Neural crest cell (in vitro differentiated cells): ENCODE measurements at regions not wholly inside any gene's neighbourhood (a gene's known extent, or its start where the extent isn't known, plus 50 kb on each side); places are given as distances from the start of the nearest gene placed in this dataset.

Source experiments
- DNase-seq: peaks from one replicate; pipeline ENCODE4 v3.0.0; 2021; ENCODE audit warnings: low read depth, mixed read lengths, low spot score
- H3K27ac Mint-ChIP-seq: one replicate; pipeline ENCODE4 v1.8.0; 2021; ENCODE audit warnings: mild to moderate bottlenecking, mixed read lengths; ENCODE audit not compliant: unreplicated experiment
- H3K27me3 Mint-ChIP-seq: 2 replicates; pipeline ENCODE4 v1.8.0; 2021; ENCODE audit warnings: low read depth, mild to moderate bottlenecking, mixed read lengths
- H3K36me3 Mint-ChIP-seq: 2 replicates; pipeline ENCODE4 v1.8.0; 2021; ENCODE audit warnings: low read depth, mild to moderate bottlenecking, mixed read lengths
- H3K4me1 Mint-ChIP-seq: 2 replicates; pipeline ENCODE4 v1.8.0; 2021; ENCODE audit warnings: mixed read lengths
- H3K4me3 Mint-ChIP-seq: one replicate; pipeline ENCODE4 v1.8.0; 2021; ENCODE audit warnings: mild to moderate bottlenecking, mixed read lengths
- H3K9me3 Mint-ChIP-seq: 2 replicates; pipeline ENCODE4 v1.8.0; 2021; ENCODE audit warnings: mixed read lengths
- TF ChIP-seq, protein P1 (sequence below): fragments of 200-600 bp; sonication (generic); conservative IDR thresholded peaks from 2 replicates; pipeline ENCODE4 v1.5.0; 2021; ENCODE audit warnings: antibody characterized with exemption, mild to moderate bottlenecking

DNA sequence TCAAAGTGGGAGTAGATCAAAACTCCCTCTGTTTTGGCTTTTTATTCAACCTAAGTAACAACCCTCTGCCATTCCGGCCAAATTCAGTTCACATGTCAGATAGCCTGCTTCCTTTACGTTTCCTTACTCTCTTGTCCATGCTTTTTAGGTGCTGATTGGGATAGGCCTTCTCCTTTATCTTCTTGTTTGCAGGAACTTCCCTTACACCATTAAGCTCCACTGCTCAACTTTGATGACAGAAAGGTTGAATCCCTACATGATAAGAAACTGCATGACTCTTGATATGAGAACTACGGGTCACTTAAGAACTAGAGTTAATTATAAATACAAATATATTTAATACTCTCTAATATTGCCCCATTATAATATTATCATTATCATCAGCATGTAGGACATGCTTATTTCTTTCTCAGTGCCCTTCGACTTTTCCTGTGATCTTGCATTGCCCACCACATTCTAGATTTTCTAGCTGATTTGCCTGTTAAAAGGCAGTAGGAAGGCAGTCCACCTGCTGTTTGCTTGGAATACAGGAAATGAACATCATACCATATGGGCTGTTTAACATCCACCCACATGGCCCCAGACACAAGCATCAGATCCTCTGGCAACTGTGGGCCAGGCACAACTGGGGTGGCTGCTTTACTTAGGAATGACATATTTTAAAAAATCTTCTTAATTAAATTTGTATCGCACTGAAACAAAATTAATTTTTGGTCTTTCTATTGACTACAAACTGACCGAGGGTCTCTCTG is 59.7 kb upstream of the CCDC6 start:
- TF ChIP-seq, protein P1, sequence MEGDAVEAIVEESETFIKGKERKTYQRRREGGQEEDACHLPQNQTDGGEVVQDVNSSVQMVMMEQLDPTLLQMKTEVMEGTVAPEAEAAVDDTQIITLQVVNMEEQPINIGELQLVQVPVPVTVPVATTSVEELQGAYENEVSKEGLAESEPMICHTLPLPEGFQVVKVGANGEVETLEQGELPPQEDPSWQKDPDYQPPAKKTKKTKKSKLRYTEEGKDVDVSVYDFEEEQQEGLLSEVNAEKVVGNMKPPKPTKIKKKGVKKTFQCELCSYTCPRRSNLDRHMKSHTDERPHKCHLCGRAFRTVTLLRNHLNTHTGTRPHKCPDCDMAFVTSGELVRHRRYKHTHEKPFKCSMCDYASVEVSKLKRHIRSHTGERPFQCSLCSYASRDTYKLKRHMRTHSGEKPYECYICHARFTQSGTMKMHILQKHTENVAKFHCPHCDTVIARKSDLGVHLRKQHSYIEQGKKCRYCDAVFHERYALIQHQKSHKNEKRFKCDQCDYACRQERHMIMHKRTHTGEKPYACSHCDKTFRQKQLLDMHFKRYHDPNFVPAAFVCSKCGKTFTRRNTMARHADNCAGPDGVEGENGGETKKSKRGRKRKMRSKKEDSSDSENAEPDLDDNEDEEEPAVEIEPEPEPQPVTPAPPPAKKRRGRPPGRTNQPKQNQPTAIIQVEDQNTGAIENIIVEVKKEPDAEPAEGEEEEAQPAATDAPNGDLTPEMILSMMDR = no peak
- Mint-ChIP-seq H3K9me3 (no peaks in the 10 kb centered on the region), H3K27ac (peak overlapping the region; percentile 12), H3K27me3 (no peaks in the 10 kb centered on the region), H3K4me1 (no peaks in the 10 kb centered on the region), H3K4me3 (no peak overlapping the region), H3K36me3 (no peaks in the 10 kb centered on the region)
- no peak for DNase-seq

DNA sequence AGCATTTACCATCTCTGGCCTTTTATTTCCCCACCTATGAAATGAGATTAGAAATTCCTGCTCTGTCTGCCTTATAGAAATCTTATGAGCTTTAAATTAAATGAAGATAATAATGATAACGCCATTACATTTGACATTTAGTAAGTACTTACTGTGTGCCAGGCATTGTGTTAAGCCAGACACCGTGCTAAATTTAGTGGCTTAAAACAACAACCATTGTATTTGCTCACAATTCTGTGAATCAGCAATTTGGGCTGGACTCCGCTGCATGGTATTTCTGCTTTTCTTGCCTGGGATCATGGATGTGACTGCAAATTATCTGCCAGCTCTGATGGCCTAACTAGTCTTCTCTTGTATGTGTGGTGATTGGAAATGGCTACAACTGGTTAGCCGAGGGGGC is 56.4 kb upstream of the CCDC6 start:
- DNase-seq = no peak
- Mint-ChIP-seq H3K9me3 (no peaks in the 10 kb centered on the region), H3K36me3 (no peaks in the 10 kb centered on the region), H3K27me3 (no peaks in the 10 kb centered on the region), H3K27ac (no peak overlapping the region), H3K4me1 (no peaks in the 10 kb centered on the region), H3K4me3 (no peak overlapping the region)
- TF ChIP-seq, protein P1 = no peak

DNA sequence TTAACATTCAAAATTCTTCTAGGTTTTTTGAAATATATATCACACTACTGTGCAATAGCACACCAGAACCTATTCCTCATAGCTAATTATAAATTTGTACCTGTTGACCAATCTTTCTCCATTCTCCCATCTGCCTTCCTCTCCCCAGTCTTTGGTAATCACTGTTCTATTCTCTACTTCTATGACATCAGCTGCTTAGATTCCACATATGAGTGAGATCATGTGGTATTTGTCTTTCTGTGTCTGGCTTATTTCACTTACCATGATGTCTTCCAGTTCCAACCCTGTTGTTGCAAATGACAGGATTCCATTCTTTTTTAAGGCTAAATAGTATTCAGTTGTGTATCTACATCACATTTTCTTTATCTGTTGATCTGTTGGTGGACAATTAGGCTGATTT is 54.4 kb upstream of the CCDC6 start:
- Mint-ChIP-seq H3K4me1 (no peaks in the 10 kb centered on the region), H3K27ac (no peak overlapping the region), H3K4me3 (no peak overlapping the region), H3K27me3 (no peaks in the 10 kb centered on the region), H3K9me3 (no peaks in the 10 kb centered on the region), H3K36me3 (no peaks in the 10 kb centered on the region)
- TF ChIP-seq, protein P1 = no peak
- DNase-seq = no peak

DNA sequence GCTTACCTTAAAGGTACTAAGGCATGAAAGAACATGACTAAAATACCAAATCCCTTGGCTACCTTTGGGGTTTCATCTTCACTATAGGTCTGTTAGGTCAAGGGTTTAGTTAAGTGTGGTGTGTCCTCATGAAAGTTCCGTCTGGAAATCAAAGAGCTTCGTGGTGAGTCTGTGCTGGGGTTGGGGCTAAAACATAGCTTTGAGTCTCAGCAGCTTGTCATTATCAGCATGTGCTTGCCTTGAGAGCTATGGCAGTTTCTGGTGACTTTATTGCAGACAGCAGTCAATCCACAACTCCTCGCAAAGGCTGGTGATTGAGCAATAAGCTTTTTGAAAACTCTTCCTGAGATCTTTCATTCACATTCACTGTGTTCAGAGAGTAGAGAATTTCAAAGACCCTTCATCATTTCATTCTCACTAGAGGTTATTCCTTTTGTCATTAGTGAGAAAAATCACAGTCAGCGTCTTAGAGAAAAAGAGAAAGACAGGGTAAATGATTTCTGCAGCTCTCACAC is 53.2 kb upstream of the CCDC6 start:
- no peak for DNase-seq
- no peak overlapping the region for H3K4me3 Mint-ChIP-seq
- H3K36me3 Mint-ChIP-seq = no peaks in the 10 kb centered on the region
- no peaks in the 10 kb centered on the region for H3K9me3 Mint-ChIP-seq
- no peak overlapping the region for H3K27ac Mint-ChIP-seq
- TF ChIP-seq, protein P1 = no peak
- H3K4me1 Mint-ChIP-seq = no peaks in the 10 kb centered on the region
- H3K27me3 Mint-ChIP-seq = no peaks in the 10 kb centered on the region

DNA sequence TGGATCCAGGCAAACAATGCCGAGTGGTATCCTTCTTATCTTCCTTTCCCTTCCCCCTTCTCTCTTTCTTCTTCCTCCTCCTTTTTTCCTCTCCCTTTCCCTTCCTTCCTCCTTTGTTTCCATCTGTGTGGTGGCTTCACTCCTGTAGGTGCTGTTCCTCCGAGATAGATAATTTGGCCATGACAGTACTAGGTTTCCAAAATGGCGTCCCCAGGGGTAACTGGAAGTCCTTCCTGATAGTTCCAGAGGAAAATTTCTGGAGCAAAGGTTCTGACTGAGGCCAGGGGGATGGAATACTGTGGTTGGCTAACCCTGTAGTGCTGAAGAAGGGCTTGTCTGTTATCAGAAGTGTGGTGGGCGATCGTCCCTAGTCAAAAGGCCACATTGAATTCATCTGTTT is 52.5 kb upstream of the CCDC6 start:
- Mint-ChIP-seq H3K27ac (no peak overlapping the region), H3K4me3 (no peak overlapping the region), H3K36me3 (no peaks in the 10 kb centered on the region), H3K27me3 (no peaks in the 10 kb centered on the region), H3K9me3 (no peaks in the 10 kb centered on the region), H3K4me1 (no peaks in the 10 kb centered on the region)
- TF ChIP-seq, protein P1 = no peak
- no peak for DNase-seq
